Inflammatory macrophage (primary cell): ENCODE measurements at regions not wholly inside any gene's neighbourhood (a gene's known extent, or its start where the extent isn't known, plus 50 kb on each side); places are given as distances from the start of the nearest gene placed in this dataset.

Experiments
- DNase-seq, 2 donors: peaks; one replicate each; pipeline ENCODE4 v3.0.0-alpha.2; 2020 to 2022

DNA sequence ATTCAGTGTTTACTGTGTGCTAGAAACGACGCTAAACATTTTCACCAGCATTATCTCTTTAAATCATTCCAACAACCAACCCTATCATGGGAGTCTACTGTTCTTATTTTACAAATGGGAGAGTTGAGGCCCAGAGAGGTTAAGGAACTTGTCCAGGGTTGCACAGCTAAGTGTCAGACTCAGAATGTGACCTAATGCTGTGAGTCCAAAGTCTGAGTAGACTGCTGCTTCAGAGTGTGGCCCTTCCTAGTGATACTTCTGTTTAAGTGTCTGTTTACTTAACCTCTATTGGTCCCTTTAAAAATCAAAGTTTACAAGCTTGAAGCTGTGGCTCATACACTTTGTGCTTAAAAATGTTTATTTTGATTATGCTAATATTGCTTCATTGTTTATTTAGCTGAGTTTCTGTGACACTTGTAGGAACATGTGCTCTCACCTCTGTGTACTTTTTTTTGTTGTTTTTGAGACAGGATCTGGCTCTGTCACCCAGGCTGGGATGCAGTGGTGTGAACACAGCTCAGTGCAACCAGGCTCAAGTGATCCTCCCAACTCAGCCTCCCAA lies 84.4 kb upstream of the SYPL1 start:
- no peak for DNase-seq

DNA sequence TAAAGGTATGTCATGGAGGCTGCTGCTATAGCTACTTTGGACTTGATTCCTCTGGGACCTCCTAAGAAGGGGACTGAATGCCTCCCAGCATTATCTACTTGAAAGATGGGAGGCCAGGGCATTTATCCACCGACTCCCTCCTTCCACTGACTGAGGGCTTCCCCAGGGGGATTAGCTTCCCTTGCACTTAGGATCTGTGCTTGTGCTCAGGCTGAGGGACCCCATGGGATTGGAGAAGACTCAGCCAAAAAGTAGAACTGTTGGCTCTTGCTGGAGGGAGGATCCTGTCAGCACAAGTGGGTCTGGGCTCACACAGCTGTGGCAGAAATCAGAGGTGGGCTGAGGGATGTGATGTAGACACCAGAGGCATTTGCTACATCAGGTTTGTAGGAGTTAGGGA lies 81.5 kb upstream of the SYPL1 start:
- no peak for DNase-seq

DNA sequence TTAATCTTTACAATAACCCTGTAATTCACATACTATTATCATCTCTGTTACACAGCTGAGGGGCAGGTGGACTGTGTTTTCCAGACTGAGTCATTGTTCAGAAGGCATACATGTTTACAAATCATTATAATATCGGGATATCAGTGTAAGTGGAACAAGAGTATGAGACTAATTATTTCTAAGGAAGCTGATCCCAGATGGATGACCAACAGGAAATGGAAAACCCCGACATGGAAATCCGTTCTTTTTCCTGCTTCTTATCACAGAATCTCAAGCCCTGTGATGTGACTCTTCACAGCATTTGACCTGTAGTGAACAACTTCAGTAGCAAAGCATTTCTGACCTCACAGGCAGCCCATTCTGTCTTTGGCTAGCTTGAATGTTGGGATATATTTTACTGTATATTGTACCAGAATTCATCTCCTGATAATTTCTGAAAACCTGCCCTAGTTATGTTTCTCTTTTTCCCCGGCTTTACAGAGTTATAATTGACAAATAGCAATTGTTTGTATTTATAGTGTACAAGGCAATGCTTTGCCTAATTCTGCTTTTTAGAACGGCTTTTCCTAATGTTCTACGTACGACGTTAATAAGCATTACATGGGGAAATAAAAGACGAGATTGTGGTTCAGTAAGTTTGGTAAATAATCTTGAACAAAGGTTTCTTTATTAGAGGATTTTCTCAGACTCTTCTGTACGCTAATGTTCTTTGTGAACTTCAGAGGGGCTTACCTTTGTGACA lies 78.6 kb upstream of the SYPL1 start:
- no peak for DNase-seq

DNA sequence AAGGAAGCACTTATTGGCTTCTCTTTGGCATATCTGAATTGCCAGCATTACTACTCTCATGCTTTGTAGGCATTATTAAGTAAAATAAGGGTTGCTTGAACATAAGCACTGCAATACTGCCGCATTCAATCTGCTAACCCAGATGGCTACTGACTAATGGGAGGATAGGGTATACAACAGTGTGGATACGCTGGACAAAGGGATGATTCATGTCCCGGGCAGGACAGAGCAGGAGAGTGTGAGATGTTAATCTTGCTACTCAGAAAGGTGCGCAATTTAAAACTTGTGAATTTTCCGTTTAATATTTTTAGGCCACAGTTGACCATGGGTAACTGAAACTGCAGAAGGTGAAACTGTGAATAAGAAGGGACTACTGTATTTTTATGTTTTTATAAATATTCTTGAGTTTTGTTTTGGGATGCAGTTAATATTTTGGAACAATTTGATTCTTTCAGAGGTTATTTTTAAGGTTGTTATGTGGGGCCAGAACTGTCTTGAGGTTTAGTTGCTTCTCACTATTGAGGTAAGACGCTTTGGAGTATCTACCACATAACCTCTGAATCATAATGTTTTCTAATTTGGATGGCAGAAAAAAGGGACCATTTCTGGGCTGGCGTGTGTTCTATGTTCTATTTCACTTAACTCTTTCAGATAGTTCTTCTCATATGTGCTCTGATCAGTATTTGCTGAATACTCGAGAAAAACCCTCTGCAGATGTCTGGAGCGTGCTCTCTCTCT lies 75.7 kb upstream of the SYPL1 start:
- DNase-seq, result no peak

DNA sequence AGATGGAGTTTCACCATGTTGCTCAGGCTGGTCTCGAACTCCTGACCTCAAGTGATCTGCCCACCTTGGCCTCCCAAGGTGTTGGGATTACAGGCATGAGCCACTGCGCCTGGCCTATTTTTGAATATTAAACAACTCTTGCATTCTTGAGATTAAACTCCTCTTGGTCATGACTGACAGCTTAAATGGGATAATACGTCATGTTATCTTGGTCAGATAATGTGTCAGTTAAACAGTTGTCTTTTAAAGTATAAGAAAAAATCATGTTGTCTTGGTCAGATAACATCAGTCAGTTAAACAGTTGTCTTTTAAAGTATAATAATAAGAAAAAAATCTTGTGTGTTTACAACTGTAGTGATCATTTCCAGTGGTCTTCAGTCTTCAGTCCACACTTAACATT lies 73.6 kb upstream of the SYPL1 start:
- no peak for DNase-seq

DNA sequence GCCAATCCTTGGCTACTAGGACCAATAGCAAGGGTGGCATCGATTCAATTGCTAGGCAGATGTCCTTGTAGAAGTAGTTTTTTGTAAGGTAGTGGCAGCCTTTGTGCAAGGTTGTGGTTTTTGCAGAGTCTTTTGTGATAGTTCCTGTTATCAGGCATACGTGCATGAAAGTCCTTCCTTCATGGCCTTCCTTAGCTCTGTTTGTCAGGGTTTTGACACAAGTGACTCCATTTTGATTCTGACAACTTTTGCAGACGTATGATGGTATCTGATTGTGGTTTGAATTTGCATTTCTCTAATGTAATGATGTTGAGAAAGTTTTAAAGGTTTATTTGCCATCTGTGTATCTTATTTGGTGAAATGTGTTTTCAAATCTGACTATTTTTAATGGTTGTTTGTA lies 71.8 kb upstream of the SYPL1 start:
- no peak for DNase-seq

DNA sequence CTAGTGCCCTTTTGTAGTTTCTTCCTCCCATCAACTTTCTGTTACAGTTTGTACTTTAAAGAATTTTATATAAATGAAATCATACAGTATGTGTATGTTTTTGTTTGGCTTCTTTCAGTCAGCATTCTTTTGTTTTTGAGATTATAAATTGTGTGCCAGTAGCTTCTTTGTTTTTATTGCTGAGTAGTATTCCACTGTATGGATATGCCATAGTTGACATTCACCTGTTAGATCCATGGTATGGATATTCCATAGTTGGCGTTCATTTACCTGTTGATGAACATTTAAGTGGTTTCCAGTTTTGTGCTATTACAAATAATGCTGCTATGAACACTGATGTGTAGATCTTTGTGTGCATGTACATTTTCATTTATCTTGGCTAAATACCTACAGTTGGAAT lies 70.8 kb upstream of the SYPL1 start:
- no peak for DNase-seq

DNA sequence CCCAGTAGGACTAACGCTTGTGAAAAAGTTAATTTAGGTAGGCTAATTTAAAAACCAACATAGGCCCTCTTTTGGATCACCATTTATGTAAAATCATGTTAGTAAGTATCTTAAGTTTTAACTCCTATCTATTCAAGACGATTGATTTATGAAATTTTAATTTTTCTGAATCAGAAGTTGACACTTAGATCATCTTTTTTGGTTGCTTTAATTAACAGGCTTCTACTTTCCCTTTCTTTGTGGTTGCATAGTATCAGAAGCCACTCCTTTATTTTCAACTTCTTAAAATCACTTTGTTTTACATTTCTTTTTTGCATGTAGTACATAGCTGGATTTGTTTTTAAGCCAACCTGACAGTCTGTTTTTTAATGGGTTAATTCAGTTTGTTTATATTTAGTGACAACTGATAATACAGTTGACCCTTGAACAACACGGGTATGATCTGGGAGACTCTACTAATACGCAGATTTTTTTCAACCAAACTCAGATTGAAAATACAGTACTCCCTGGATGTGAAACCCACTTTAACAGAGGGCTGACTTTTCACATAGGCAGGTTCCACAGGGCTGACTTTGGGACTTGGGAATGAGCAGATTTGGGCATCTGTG lies 69.7 kb upstream of the SYPL1 start:
- no peak for DNase-seq

DNA sequence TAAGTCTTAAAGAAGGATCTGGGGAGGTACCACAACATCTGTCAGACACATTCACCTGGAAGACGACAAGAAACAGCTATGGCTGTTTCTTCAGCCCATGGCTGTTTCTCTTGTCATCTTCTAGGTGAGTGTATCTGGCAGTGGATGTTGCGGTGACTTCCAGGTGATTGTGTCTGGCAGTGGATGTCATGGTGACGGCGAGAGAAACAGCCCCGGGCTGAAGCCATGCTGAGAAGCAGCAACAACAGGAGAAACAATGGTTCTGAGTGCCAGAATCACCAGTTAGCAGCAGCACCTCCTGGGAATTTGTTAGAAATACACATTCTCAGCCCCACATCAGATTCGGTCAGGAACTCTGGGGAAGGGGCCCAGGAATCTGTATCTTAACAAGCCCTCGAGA lies 68.6 kb upstream of the SYPL1 start:
- DNase-seq, result no peak

DNA sequence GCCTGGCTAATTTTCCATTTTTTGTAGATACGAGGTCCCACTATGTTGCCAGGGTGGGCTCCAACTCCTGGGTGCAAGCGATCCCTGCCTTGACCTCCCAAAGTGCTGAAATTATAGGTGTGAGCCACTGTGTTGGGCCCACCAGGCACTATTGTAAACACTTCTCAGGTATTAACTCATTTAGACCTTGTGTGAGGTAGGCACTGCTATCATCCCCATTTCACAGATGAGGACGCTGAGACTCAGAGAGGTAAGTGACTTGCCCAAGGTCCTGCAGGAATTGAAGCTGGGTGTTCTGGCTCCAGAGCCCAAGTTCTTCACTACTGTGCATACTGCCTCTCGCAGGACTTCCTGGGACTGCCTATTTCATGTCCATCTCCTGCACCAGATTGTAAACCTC lies 67.1 kb upstream of the SYPL1 start:
- no peak for DNase-seq

DNA sequence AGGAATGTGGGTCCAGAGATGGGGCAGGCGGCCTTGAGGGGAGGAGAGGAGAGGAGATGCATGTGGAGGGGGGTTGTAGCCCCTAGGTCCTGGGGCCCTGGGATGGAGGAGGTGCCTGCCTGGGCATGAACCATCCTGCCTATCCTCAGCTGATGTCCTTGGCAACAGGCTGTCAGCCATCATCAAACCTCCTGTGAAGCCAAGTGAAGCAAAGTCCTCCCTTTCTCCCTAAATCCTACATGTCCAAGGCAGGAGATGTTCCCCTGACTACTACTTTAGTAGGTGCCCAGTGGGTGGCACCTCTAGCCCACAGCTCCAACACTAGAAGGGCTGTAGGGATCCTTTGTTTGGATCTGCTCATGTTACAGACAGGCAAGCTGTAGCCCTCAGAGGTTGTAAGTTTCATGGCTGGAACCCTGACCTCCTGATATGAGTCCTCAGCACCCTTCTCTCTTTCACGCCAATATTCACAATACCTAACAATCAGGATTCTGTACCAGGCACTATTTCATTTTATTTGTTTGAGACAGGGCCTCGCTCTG lies 66.6 kb upstream of the SYPL1 start:
- DNase-seq, result no peak

DNA sequence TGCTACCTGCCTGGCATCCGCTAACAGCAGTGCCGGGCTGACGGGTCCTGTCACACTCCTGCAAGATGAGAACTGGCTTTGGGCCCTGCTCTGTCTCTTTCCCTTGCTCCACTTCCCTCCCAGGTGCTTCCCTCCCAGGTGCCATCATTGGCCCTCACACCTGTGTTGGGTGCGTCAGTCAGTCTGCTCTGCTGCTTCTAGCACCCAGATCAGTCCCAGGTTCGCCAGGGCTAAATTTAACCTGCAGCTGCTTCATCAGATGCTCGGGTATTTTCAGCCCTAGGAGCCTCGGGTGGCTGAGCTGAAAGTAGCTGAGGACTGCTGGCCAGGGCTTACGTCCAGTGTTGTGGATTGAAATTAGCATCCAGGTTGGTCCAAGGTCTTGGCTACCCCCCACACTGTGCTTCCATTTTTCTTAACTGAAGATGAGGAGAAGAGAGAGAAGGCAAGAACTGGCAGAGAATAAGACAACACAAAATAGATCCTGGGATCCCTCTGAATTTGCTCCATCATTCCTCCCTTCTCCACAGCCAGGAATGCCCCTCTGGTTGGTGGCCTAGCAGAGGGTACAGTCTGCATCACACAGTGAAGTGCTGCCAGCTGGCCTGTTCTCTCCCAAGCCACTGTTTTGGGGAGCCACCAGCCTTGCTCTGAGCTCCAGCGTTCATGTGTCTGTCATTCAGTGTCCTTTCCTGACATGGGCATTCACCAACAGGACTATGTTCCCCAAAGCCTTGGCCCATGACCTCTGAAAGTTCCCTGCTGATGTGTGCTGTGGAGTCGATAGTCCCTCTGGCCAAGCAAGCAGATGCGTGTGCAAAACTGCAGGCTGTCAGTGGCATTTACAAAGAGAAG lies 65.9 kb upstream of the SYPL1 start:
- no peak for DNase-seq

DNA sequence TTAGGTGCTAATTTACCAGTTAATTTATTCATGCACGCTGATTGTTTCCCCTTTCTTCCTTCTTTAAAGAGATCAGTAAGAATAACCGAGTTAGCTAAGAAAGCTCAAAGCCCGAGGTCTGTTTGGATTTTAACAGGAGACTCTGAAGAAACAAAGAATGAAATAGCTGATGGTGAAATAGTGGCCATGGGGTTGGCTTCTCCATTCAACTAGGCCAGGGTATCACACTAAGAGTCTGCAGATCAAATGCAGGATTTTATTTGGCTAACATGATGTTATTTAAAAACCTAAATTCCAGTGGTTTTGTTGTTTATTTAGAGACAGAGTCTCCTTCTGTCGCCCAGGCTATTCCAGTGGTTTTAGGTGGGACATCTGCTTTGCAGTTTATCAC lies 65.2 kb upstream of the SYPL1 start:
- peak in 1 of 2 donors; percentile 8 for DNase-seq

DNA sequence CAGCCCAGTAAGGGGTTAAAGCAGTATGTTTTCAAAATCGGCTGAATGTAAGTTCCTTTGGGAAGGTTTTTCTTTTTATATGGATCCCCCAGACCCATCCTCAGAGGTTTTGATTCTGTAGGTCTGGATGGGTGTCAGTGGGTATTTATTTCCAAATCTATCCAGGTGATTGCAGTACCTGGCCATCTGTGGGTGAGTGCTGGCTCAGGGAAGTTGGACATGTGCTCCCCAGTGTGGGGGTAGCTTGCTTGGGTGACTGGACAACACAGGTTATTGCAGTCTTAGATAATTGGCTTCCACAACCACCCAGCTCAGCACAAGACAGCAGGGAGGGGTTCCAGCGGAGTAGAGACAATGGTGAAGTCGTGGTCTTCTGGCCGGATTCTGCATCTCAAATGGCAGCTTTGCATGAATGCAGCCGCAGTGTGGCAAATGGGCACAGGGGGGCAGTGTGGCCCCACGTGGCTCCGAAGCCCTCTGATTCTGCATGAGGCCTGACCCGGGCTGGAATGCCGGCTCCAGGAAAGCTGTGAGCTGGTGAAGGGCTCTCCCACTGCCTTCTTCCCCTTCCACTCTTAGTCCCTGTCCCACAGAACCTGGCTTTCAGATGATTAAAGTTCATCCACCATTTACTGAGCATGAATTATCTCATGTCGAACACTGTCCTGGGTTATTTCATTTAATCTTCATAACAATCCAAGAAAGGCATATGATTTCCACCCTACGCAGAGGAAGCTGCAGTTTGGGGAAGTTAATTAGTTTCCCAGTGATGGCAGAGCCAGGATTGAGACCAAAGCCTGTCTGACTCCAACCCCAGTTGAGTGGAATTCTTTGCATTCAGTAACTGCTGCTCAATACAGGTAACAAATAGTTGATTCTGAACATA lies 64.5 kb upstream of the SYPL1 start:
- peak; percentile 78 to 79 for DNase-seq

DNA sequence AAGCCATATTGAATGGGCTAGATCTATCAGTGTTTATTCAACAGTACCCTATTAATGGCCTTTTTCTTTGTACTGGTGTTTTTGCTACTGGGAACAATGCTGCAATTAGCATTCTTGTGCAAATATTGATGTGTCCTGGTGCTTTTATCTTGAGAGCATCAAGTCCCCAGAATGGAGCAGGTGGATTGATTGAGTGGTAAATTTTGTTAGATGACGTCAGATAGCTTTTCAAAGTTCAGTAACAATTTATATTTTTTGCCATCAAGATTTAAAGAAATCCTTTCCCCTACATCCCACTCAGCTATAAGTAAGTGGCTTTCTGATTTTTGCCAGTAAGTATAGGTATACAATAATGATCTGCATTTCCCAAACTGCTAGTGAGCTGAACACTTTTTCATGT lies 63.4 kb upstream of the SYPL1 start:
- DNase-seq, result no peak

DNA sequence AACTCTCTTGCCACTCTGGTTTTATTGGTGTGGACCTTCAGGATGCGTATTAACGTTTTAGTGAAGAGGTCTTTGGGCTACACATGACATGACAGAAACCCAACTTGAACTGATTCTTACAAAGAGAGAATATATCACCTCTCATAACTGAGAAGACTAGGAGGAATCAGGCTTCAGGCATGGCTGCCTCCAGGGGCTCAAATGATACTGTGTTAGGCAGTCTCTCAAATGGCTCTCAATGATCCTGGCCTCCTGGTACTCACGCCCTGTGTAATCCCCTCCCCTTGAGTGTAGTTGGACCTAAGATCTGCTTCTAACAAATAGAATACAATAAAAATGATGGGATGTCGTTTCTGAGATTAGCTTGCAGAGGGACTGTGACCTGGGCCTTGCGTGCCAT lies 58.5 kb upstream of the SYPL1 start:
- DNase-seq, result no peak

DNA sequence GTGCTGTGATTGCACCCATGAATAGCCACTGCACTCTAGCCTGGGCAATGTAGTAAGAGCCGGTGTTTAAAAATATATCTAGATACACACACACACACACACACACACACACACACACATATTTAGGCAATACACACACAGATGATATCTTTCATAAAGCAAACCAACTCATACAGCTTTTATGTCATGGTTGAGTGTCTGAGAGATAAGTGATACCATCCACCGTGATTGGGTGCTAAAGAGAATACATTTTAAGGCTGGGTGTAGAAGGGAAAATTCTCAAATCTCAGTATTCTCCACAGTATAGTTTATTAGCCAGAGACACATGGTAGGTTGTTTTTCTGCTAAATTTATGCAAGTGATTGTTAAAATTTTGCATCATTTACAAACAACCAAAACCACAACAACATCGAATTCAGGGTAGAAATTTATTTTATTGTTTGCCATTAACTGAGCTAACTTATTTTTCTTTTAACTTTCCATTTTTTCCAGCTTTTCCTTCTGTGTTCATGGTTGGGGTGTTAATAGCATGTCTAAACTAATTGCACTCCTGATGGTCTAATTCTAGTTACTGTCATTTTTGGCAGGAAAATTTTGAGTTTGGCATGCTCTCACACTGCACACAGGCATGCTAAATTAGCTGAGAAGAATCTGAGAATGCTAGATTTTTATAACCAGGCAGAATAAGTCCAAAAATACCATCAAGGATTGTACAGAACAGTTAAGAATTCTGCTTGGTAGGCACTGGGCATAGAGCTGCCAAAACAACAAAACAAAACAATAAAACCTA lies 57.9 kb upstream of the SYPL1 start:
- no peak for DNase-seq

DNA sequence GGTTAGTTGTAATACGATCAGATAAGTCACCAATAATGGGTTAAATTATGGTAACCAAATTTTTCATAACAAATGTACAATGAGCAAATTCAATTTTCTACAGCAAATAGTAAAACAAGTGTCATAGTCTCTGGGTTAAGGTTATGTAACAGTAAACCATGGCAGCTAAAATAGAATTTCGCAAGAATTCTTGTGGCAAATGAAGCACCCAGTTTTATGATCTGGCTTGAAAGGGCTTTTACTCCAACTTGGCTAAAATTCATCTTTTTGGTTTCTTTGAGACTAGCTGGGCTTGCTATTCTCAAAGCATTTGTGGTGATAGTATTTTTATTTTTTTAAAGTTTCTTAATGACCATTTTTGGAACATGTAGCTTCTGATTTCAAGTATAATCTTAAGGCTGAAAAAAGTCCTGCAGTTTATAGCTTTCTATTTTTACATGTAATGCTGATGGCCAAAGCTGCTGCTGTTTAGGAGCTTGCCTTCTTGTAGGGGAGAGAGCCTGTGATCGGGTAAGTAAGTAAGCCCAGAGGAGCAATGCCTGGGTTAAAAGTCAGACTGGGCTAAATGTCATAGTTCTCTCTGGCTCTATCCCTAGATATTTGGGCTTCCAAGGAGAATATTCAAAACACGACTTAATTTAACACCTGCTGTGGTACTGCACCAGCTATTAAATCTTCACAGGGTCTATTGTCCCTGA lies 55.5 kb upstream of the SYPL1 start:
- peak in 1 of 2 donors; percentile 38 for DNase-seq

DNA sequence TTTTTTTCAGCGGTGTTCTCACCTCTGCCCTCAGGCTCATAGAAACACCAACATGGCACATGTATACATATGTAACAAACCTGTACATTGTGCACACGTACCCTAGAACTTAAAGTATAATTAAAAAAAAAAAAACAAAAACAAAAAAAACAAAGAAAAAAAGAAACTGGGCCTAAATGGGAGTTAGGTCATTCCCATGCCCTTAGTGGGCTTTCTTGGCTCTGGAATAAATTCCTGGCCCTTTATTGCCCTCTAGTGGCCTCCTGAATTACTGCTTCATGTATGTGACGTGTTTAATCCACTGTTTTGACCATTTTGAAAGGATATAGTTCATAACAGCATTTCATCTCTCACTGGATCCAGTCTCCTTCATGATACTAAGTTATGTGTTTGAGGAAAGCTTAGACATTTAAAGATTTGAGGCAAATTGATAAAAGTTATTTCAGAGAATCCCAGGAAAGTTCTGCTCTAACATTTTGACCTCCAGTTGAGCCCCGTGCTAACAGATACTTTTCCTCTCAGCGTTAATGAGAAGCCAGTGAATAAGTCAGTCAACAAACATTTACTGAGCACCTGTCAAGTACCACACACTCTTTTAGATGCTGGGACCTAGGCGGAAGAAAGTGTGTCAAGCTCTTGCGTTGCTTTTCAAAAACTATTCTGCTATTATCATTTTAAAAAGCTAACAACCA lies 54.7 kb upstream of the SYPL1 start:
- peak; percentile 65 to 72 for DNase-seq
